ENCODE measurements at regions not wholly inside any gene's neighbourhood (a gene's known extent, or its start where the extent isn't known, plus 50 kb on each side); places are given as distances from the start of the nearest gene placed in this dataset.

GRCh38 chr2:60391230-60391629 lies 162.2 kb downstream of the BCL11A start:
- H3K9me2 ChIP-seq (replicated peaks; ENCODE audit: insufficient read depth, low read length), result no peaks in the 10 kb centered on the region
- H3F3A ChIP-seq (ENCODE audit: insufficient read depth), result no peaks in the 10 kb centered on the region
- no peak overlapping the region for H3K27ac ChIP-seq (ENCODE audit: low read depth, low read length)
- H3K79me2 ChIP-seq (ENCODE audit: insufficient read depth, low read length), result no peaks in the 10 kb centered on the region
- no peak overlapping the region for H3K4me2 ChIP-seq (ENCODE audit: low read depth, low read length, poor library complexity, severe bottlenecking)
- no peaks in the 10 kb centered on the region for H4K20me1 ChIP-seq (ENCODE audit: low read depth, low read length)
- H2AFZ ChIP-seq (ENCODE audit: low read depth, low read length, severe bottlenecking), result no peak overlapping the region
- H3K9ac ChIP-seq (ENCODE audit: low read length), result no peak overlapping the region
- no peak for TF ChIP-seq EZH2phosphoT487 (conservative IDR thresholded peaks at IDR 0.05; ENCODE audit: low read length)
- TF ChIP-seq CTCF (IDR thresholded peaks at IDR 0.05; ENCODE audit: insufficient read depth, low read length, poor library complexity, severe bottlenecking), result no peak
- no peak overlapping the region for H3K4me3 ChIP-seq (ENCODE audit: insufficient read depth, low read length, poor library complexity, severe bottlenecking)
- no peaks in the 10 kb centered on the region for H3K9me3 ChIP-seq (ENCODE audit: insufficient read depth, low read length)
- H3K27me3 ChIP-seq (ENCODE audit: low read length), result no peaks in the 10 kb centered on the region
- H3K36me3 ChIP-seq (ENCODE audit: low read length), result no peaks in the 10 kb centered on the region

GRCh38 chr2:60386436-60386835 lies 167.0 kb downstream of the BCL11A start:
- Histone ChIP-seq H3F3A (ENCODE audit: insufficient read depth) (no peaks in the 10 kb centered on the region), H3K4me2 (ENCODE audit: low read depth, low read length, poor library complexity, severe bottlenecking) (no peak overlapping the region), H3K79me2 (ENCODE audit: insufficient read depth, low read length) (no peaks in the 10 kb centered on the region), H2AFZ (ENCODE audit: low read depth, low read length, severe bottlenecking) (no peak overlapping the region), H3K4me3 (ENCODE audit: insufficient read depth, low read length, poor library complexity, severe bottlenecking) (no peak overlapping the region), H4K20me1 (ENCODE audit: low read depth, low read length) (no peaks in the 10 kb centered on the region), H3K9me3 (ENCODE audit: insufficient read depth, low read length) (no peaks in the 10 kb centered on the region), H3K9ac (ENCODE audit: low read length) (no peak overlapping the region), H3K9me2 (replicated peaks; ENCODE audit: insufficient read depth, low read length) (no peaks in the 10 kb centered on the region), H3K27me3 (ENCODE audit: low read length) (no peaks in the 10 kb centered on the region), H3K36me3 (ENCODE audit: low read length) (no peaks in the 10 kb centered on the region), H3K27ac (ENCODE audit: low read depth, low read length) (no peak overlapping the region)
- no peak for TF ChIP-seq CTCF (IDR thresholded peaks at IDR 0.05; ENCODE audit: insufficient read depth, low read length, poor library complexity, severe bottlenecking)
- TF ChIP-seq EZH2phosphoT487 (conservative IDR thresholded peaks at IDR 0.05; ENCODE audit: low read length), result no peak

GRCh38 chr2:60385648-60386047 lies 167.8 kb downstream of the BCL11A start:
- H3K4me2 ChIP-seq (ENCODE audit: low read depth, low read length, poor library complexity, severe bottlenecking), result no peak overlapping the region
- no peak overlapping the region for H2AFZ ChIP-seq (ENCODE audit: low read depth, low read length, severe bottlenecking)
- no peak overlapping the region for H3K27ac ChIP-seq (ENCODE audit: low read depth, low read length)
- no peaks in the 10 kb centered on the region for H3K36me3 ChIP-seq (ENCODE audit: low read length)
- H3K79me2 ChIP-seq (ENCODE audit: insufficient read depth, low read length), result no peaks in the 10 kb centered on the region
- H3K9me2 ChIP-seq (replicated peaks; ENCODE audit: insufficient read depth, low read length), result no peaks in the 10 kb centered on the region
- no peaks in the 10 kb centered on the region for H3F3A ChIP-seq (ENCODE audit: insufficient read depth)
- no peaks in the 10 kb centered on the region for H3K9me3 ChIP-seq (ENCODE audit: insufficient read depth, low read length)
- H3K4me3 ChIP-seq (ENCODE audit: insufficient read depth, low read length, poor library complexity, severe bottlenecking), result no peak overlapping the region
- H4K20me1 ChIP-seq (ENCODE audit: low read depth, low read length), result no peaks in the 10 kb centered on the region
- no peak for TF ChIP-seq CTCF (IDR thresholded peaks at IDR 0.05; ENCODE audit: insufficient read depth, low read length, poor library complexity, severe bottlenecking)
- TF ChIP-seq EZH2phosphoT487 (conservative IDR thresholded peaks at IDR 0.05; ENCODE audit: low read length), result no peak
- H3K9ac ChIP-seq (ENCODE audit: low read length), result no peak overlapping the region
- no peaks in the 10 kb centered on the region for H3K27me3 ChIP-seq (ENCODE audit: low read length)
